ENCODE measurements at regions not wholly inside any gene's neighbourhood (a gene's known extent, or its start where the extent isn't known, plus 50 kb on each side); places are given as distances from the start of the nearest gene placed in this dataset.

DNA sequence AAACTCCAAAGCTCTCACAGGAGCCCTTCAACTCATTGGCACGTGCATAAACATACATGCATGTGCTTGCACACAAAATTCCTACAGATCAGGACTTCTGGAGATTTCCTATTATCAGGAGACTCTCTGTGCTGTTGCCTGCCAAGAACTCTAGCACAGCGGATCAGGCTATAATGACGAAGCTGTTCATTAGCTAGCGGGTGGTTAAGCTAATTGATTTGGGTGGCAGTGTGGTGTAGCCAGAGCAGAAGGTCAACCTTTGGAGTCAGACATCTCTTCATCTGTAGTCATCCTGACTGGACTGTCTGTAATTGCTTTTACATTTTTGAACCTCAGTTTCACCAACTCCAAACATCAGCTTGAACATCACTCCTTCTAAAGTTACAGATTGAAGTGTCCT is 69.0 kb downstream of the KIF2B start:
- TF ChIP-seq EP300 (IDR thresholded peaks at IDR 0.05) (no peak), POLR2A (IDR thresholded peaks at IDR 0.05) (no peak)
- TF ChIP-seq, protein P1, sequence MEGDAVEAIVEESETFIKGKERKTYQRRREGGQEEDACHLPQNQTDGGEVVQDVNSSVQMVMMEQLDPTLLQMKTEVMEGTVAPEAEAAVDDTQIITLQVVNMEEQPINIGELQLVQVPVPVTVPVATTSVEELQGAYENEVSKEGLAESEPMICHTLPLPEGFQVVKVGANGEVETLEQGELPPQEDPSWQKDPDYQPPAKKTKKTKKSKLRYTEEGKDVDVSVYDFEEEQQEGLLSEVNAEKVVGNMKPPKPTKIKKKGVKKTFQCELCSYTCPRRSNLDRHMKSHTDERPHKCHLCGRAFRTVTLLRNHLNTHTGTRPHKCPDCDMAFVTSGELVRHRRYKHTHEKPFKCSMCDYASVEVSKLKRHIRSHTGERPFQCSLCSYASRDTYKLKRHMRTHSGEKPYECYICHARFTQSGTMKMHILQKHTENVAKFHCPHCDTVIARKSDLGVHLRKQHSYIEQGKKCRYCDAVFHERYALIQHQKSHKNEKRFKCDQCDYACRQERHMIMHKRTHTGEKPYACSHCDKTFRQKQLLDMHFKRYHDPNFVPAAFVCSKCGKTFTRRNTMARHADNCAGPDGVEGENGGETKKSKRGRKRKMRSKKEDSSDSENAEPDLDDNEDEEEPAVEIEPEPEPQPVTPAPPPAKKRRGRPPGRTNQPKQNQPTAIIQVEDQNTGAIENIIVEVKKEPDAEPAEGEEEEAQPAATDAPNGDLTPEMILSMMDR (IDR thresholded peaks at IDR 0.05): no peak
